GM18502 (cell line): ENCODE measurements at regions not wholly inside any gene's neighbourhood (a gene's known extent, or its start where the extent isn't known, plus 50 kb on each side); places are given as distances from the start of the nearest gene placed in this dataset.
"Not testable (repeated sequence)": the region's sequence is repeated elsewhere in the genome, so short reads cannot be mapped to it uniquely, and the experiment has no call there.

Source experiments
- ATAC-seq: cut with Tn5 transposase; IDR thresholded peaks from one replicate; pipeline ENCODE4 v1.9.1; 2021; ENCODE audit warnings: mild to moderate bottlenecking; ENCODE audit not compliant: unreplicated experiment, poor library complexity

DNA sequence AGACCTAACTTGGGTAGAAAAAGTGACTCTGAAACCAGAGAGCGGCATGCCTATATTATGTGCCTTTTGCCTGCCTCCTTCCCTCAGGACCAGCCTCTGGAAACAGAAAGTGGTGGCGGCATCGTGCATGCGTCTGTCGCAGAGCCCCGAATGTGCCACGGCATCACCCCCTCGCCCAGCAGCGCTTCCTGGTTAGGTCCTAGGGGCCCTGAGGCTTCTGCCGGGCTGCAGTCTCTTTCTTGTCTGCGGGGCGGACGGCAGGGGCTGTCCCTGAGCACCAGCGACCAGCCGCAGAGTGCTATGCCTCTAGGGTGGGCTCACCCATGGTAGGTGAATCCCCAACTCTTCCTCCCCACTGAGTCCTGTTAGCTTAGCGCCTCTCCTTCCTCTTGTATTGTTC lies 68.7 kb downstream of the VSIG4 start:
- ATAC-seq: no peak

DNA sequence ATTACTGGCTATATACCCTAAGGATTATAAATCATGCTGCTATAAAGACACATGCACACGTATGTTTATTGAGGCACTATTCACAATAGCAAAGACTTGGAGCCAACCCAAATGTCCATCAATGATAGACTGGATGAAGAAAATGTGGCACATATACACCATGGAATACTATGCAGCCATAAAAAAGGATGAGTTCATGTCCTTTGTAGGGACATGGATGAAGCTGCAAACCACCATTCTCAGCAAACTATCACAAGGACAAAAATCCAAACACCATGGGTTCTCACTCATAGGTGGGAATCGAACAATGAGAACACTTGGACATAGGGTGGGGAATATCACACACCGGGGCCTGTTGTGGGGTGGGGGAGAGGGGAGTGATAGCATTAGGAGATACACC lies 72.7 kb downstream of the VSIG4 start:
- ATAC-seq: not testable (repeated sequence)

DNA sequence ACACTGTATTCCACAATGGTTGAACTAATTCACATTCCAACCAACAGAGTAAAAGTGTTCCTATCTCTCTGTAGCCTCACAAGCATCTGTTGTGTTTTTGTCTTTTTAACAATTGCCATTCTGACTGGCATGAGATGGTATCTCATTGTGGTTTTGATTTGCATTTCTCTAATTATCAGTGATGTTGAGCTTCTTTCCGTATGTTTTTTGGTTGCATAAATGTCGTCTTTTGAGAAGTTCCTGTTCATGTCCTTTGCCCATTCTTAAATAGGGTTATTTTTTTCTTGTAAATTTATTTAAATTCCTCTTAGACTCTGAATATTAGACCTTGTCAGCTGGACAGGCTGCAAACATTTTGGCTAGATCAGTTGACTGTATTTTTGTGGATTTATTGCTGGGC lies 78.2 kb downstream of the VSIG4 start:
- ATAC-seq: no peak

DNA sequence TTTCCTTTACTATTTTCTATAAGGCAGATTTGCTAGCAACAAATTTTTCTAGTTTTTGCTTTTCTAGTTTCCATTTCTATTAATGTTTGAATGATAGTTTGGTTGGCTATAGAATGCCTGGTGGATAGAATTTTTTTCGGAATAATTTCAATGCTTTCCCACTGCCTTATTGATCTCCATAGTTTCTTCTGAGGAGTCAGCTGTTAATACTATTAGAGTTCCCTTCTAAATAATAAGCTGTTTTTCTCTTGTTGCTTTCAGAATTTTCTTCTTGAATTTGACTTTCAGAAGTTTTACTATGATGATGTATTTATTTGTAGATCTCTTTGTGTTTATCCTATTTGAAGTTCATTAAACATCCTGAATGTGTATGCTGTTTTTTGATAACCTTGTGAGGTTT lies 91.8 kb downstream of the VSIG4 start:
- ATAC-seq: no peak

DNA sequence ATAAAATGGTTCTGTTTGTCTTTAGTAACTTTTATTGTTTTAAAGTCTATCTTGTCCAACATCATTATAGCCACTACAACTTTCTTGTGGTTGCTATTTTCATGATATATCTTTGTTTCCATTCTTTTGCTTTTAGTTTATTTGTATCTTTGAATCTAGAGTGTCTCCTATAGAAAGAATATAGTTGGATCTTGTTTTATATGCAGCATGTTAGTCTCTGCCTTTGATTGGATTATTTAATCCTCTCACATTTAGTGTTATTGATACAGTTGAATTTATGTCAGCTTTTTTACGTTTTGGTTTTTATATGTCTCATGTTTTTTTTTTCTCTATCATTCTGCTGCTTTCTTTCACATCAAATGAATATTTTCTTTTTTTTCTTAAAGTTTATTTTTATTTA lies 98.1 kb downstream of the VSIG4 start:
- ATAC-seq: no peak

DNA sequence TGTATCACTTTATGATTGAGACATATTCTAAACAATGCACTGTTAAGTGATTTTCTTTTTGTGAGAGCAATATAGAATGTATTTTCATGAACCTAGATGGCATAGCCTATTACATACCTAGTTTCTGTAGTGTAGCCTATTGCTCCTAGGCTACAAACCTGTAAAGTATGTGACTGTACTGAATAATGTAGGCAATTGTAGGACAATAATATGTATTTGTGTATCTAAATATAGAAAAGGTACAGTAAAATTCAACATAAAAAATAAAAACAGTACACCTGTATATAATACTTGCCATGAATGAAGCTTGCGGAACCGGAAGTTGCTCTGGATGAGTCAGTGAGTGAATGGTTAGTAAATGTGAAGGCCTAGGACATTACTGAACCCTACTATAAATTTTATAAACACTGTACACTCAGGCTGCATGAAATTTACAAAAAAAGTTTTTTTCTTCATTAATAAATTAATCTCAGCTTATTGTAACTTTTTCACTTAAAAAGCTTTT lies 106.7 kb downstream of the VSIG4 start:
- ATAC-seq: no peak

DNA sequence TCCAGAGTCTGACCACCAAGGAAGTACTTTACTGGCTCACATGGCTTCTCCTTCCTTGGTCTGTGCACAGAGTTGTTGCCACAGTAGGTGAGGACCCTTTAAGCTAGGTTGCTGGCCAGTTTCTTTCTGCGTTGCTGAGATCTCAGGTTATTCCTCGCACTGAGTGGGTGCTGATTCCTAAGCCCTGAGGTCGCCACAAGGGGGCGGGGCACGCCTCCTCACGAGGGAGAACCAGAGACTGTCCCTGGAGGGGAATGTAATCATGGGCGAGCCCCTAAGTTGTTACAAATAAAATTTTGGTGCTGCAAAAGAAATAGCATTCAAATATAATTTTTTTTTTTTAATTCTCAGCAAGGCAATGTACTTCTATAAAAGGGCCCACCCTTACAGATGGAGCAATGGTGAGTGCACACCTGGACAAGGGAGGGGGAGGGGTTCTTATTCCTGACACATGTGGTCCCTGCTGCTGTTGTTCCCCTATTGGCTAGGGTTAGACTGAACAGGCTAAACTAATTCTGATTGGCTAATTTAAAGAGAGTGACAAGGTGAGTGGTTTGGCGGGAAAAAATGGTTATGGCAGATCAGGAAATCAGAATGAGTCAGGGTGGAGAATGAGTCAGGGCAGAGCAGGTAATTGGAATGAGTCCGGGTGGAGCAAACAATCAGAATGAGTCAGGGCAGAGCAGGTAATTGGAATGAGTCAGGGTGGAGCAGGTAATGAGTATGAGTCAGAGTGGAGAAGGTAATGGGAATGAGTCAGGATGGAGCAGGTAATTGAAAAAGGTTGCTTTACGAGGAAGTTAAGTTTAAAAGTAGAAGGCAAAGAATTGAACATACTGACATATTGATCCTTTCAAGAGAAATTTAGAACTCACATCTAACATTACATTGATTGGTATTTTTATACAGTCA lies 107.5 kb downstream of the VSIG4 start:
- no peak for ATAC-seq

DNA sequence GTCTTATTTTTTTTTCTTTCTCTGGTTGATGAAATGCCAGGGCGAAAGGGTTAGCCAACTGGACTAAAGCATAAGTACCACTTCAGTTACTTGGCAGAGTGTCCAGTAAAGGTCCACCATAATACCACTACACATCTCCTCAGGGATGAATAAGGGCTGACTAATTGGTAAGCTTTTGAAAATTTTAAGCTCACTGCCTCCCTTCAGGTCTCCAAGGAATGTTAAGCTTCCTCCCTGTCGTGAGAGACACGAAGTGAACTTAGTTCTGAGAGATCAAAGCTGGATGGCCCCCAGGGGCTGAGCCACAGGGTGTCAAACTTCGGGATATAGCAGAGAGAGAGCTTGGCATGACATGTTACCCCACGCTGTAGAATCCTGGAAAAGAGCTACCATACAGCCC lies 111.4 kb downstream of the VSIG4 start:
- ATAC-seq: no peak

DNA sequence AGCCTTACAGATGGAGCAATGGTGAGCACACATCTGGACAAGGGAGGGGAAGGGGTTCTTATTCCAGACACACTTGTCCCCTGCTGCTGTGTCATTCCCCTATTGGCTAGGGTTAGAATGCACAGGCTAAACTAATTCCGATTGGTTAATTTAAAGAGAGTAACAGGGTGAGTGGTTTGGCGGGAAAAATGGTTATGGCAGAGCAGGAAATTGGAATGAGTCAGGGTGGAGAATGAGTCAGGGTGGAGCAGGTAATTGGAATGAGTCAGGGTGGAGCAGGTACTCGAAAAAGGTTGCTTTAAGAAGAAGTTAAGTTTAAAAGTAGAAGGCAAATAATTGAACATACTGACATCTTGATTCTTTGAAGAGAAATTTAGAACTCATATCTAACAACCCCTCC lies 112.5 kb downstream of the VSIG4 start:
- ATAC-seq: not testable (repeated sequence)

DNA sequence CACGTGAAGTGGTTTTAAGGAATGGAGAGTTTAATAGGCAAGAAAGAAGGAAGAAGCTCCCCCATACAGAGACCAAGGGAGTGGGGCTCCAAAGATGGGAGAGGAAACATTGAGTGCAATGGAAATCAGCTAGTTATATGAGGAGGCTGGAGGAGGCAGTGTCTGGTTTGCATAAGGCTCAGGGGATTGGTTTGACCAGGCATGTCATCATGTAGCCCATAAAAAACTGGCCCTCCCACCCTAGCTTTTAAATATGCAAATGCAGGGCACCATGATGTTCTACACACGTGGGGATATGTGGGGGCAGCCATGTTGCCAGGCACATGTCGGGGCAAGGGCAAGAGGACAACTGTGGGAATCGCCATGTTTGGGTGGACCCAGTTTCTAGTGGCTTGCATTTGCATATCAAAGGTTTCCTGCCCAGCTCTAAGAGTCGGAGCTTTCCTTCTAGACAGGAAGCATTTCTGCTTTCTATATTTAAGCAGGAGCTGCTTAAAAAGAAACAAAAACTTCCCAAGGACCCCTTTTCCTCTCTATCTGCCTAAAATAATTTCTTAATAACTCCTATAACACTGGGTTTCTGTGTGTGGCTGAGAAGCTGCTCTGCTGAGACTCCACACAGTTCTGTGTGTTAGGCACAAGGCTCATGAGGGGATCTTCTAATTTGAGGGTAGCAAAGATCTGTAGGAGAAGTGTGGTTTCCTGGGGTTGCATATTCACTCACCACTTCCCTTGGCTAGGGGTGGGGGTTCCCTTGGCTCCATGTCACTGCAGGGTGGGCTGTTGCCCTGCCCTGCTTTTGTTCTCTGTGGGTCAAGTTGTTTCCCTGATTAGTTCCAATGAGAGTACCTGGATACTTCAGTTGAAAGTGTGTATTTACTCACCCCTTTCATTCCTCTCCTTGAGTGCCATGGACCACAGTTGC lies 113.5 kb downstream of the VSIG4 start:
- peak; percentile 84 for ATAC-seq

DNA sequence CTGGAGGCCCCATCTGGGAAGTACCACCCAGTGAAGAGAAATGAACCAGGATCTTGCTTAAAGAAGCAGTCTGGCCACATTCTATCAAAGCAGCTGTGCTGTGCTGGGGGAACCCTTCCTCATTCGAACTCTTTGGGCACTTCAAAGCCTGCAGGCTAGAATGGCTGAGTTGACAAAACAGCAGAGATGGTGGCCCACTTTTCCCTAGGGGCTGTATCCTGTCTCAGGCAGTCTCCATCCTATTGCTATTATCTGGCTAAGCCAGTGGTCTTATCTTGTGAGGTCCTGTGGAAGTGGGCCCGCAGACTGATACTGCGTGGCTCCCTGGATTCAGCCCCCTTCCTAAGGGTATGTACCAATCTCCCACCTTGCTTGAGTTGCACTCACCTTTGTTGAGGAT lies 114.3 kb downstream of the VSIG4 start:
- ATAC-seq: no peak

DNA sequence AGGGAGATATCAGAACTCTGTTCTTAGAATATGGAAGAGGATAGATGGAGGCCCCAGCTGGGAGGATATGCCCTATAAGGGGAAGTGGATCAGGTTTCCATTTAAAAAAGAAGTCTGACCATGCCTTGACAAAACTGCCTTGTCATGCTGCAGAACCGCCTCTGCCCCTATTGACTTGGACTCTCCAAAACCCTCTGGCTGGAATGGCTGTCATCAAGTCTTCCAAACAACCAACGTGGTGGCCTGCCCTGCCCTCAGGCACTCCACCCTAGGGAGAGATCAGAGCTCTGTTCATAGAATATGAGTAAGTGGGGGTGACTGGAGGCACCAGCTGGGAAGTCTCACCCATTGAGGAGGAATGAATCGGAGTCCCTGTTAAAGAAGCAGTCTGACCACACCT lies 114.9 kb downstream of the VSIG4 start:
- no peak for ATAC-seq

DNA sequence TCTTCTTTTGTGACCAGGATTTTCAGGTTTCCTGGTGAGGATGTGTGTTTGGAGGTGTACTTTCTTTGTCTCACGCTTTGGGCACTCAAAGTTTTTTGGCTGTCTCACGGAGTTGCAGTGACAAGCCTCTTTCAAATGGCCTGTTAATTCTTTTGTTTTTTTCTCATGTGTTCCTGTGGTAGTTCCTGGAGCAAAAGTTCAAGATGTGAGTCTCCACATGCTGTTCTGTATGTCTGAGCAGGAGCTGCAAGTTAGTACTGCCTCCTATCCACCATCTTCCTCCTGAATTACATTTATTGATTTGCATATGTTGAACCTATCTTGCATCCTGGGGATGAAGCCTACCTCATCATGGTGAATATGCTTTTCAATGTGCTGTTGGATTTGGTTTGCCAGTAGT lies 118.5 kb downstream of the VSIG4 start:
- no peak for ATAC-seq

DNA sequence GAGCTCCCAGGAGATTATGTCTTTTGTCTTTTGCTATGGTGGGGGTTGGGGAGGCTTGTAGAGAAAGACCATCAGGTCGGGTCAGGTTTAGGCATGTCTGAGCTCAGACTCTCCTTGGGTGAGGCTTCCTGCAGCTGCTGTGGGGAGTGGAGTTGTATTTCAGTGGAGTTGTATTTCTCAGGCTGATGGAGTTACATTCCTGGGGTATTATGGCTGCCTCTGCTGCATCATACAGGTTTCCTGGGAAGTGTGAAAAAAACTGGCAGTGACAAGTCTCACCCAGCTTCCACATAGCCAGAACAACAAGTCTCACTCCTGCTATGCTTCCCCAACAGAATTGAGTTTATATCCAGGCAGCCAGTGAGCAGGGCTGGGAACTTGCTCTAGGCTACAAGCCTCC lies 119.3 kb downstream of the VSIG4 start:
- ATAC-seq: no peak

DNA sequence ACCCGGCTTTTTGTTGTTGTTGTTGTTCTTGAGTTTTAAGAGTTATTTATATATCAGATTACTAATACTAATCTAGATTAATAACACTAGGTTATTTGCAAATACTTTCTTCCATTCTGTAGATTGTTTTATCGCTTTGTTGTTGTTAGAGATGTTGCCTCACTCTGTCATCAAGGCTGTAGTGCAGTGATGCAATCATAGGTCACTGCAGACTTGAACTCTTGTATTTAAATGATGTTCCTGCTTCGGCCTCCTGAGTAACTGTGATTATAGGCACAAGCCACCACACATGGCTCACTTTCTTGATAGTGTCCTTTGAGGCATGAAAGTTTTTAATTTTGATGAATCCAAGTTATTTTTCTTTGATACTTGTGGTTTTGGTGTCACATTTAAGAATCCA lies 129.0 kb downstream of the VSIG4 start:
- ATAC-seq: no peak

DNA sequence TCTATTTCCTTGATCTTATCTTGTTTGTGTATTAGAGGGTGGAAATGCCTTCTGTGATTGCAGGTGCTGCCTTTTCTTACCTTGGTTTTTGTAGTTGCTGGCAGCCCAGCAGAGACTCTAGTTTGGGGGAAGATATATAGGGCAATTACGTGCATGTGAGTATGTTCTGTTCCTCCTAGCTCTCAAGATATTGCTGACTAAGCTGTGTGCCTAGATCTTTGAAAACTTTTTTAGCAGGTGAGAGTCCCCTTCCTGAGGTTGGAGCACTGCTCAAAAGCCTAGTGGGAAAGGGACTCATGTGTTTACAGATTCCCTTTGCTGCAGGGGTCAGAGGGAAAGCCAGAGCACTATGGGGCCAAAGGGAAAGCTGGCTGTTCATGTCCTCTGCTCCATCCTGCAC lies 136.1 kb downstream of the VSIG4 start:
- no peak for ATAC-seq

DNA sequence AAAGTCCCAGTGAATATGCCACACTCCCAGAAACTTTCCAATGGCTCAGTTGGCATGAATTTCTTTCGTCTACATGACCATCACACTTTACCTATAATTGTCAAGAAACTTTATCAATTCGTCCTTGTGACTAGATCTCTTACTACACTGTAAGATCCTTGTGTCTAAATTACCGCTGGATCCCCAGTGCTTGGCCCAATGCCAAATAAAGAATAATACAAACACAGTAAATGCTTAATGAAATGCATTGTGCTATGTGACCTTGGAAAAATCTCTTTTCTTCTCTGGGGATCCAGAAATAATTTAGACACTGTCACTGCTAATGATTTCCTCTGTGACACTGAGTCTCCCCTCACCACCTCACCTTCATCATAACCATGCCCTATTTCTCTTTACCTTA lies 137.9 kb downstream of the VSIG4 start:
- ATAC-seq: no peak

DNA sequence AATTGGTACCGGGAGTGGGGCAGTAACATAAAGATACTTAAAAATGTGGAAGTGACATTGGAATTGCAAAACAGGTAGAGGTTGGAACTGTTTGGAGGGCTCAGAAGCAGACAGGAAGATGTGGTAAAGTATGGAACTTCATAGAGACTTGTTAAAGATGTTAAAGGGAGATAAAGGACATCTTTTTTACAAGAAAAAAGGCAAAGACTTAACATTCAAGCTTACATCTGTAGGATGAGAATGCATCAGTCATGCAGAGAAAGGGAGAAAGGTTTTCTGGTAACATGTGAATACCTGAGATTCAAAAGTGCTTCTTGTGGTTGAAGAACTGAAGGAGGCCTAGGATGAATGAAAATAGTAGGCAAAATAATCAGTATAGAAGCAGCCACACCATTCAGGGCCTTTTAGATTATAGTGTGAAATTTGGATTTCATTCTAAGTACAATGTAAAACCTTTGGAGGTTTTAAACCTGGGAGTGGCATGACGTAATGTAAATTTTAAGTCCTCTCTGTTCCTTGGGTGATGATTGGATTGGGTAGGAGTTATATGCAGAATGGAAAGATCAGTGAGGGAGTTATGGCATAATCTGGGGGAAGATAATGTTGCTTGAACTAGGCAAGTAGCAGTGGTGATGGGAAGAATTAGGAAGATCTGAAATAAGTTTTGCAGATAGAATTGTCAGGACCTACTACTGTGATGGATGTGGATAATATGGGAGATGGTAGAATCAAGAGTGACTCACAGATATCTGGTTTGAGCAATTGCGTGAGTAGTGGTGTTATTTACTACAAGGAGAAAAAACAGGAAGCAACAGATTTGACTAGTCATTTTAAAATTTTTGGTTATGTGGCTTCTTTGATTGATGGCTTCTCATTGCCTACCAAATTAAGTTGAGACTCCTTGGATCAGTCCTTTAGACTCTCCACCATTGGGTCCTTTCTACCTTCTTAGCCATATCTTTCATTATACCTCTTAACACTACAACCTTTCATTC lies 138.7 kb downstream of the VSIG4 start:
- no peak for ATAC-seq

DNA sequence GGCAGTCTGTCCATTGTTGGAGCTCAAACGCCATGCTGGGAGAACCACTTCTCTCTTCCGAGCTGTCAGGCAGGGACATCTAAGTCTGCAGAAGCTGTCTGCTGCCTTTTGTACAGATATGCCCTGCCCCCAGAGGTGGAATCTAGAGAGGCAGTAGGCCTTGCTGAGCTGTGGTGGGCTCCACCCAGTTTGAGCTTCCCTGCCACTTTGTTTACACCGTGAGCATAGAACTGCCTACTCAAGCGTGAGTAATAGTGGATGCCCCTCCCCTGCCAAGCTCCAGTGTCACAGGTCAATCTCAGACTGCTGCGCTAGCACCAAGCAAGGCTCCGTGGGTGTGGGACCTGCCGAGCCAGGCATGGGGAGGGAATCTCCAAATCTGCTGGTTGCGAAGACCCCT lies 145.7 kb downstream of the VSIG4 start:
- no peak for ATAC-seq

DNA sequence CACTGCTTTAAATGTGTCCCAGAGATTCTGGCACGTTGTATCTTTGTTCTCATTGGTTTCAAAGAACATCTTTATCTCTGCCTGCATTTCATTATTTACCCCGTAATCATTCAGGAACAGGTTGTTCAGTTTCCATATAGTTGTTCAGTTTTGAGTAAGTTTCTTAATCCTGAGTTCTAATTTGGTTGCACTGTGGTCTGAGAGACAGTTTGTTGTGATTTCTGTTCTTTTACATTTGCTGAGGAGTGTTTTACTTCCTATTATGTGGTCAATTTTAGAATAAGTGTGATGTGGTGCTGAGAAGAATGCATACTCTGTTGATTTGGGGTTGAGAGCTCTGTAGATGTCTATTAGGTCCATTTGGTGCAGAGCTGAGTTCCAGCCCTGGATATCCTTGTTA lies 148.1 kb downstream of the VSIG4 start:
- ATAC-seq: not testable (repeated sequence)
